ENCODE measurements at regions not wholly inside any gene's neighbourhood (a gene's known extent, or its start where the extent isn't known, plus 50 kb on each side); places are given as distances from the start of the nearest gene placed in this dataset.

GRCh38 chr19:31970027-31970461, 375.4 kb upstream of the ZNF507 start:
- DNase-seq (ENCODE audit: low read depth), result no peak
- H3K27me3 ChIP-seq (ENCODE audit: control insufficient read depth, insufficient read depth, low read length), result no peaks in the 10 kb centered on the region
- H3K4me3 ChIP-seq (ENCODE audit: low read depth, low read length), result no peak overlapping the region
- CTCF ChIA-PET, result no interaction called here
- no peaks in the 10 kb centered on the region for H3K36me3 ChIP-seq (ENCODE audit: control insufficient read depth, insufficient read depth, low read length)
- POLR2A ChIA-PET, result no interaction called here
- TF ChIP-seq CTCF (IDR thresholded peaks at IDR 0.05; ENCODE audit: insufficient read depth, low read depth, low read length), result no peak

GRCh38 chr19:31974290-31974689, 371.1 kb upstream of the ZNF507 start:
- no peak for TF ChIP-seq CTCF (IDR thresholded peaks at IDR 0.05; ENCODE audit: insufficient read depth, low read depth, low read length)
- CTCF ChIA-PET, result no interaction called here
- DNase-seq (ENCODE audit: low read depth), result no peak

GRCh38 chr19:31974941-31975340, 370.5 kb upstream of the ZNF507 start:
- no peak for DNase-seq (ENCODE audit: low read depth)
- no peak overlapping the region for H3K4me3 ChIP-seq (ENCODE audit: low read depth, low read length)
- POLR2A ChIA-PET, result no interaction called here
- H3K36me3 ChIP-seq (ENCODE audit: control insufficient read depth, insufficient read depth, low read length), result no peaks in the 10 kb centered on the region
- CTCF ChIA-PET, result no interaction called here
- TF ChIP-seq CTCF (IDR thresholded peaks at IDR 0.05; ENCODE audit: insufficient read depth, low read depth, low read length), result no peak
- H3K27me3 ChIP-seq (ENCODE audit: control insufficient read depth, insufficient read depth, low read length), result no peaks in the 10 kb centered on the region

More at GRCh38 chr19:31974290-31974689, 371.1 kb upstream of the ZNF507 start:
- no peaks in the 10 kb centered on the region for H3K27me3 ChIP-seq (ENCODE audit: control insufficient read depth, insufficient read depth, low read length)
- POLR2A ChIA-PET, result no interaction called here
- no peaks in the 10 kb centered on the region for H3K36me3 ChIP-seq (ENCODE audit: control insufficient read depth, insufficient read depth, low read length)
- no peak overlapping the region for H3K4me3 ChIP-seq (ENCODE audit: low read depth, low read length)

GRCh38 chr19:31975461-31975860, 369.9 kb upstream of the ZNF507 start:
- ChIA-PET CTCF (no interaction called here), POLR2A (no interaction called here)
- no peaks in the 10 kb centered on the region for H3K36me3 ChIP-seq (ENCODE audit: control insufficient read depth, insufficient read depth, low read length)
- no peak for TF ChIP-seq CTCF (IDR thresholded peaks at IDR 0.05; ENCODE audit: insufficient read depth, low read depth, low read length)
- no peak for DNase-seq (ENCODE audit: low read depth)
- H3K27me3 ChIP-seq (ENCODE audit: control insufficient read depth, insufficient read depth, low read length), result no peaks in the 10 kb centered on the region
- H3K4me3 ChIP-seq (ENCODE audit: low read depth, low read length), result no peak overlapping the region

- Histone ChIP-seq H3K27me3 (ENCODE audit: control insufficient read depth, insufficient read depth, low read length) (no peaks in the 10 kb centered on the region), H3K4me3 (ENCODE audit: low read depth, low read length) (no peak overlapping the region), H3K36me3 (ENCODE audit: control insufficient read depth, insufficient read depth, low read length) (no peaks in the 10 kb centered on the region)
- no peak for DNase-seq (ENCODE audit: low read depth)
- TF ChIP-seq CTCF (IDR thresholded peaks at IDR 0.05; ENCODE audit: insufficient read depth, low read depth, low read length), result no peak
- ChIA-PET CTCF (no interaction called here), POLR2A (no interaction called here)
Measured at GRCh38 chr19:31976775-31977536, 368.5 kb upstream of the ZNF507 start.

Data from BJ (cell line).